Lung microvascular endothelial cell (primary cell): ENCODE measurements at regions not wholly inside any gene's neighbourhood (a gene's known extent, or its start where the extent isn't known, plus 50 kb on each side); places are given as distances from the start of the nearest gene placed in this dataset.

Experiments
- DNase-seq, 2 donors: peaks; one replicate each; pipeline versions ENCODE4 v3.0.0 to v3.0.0-alpha.2; 2010; ENCODE audit warnings: low read depth in 2 of 2

DNA sequence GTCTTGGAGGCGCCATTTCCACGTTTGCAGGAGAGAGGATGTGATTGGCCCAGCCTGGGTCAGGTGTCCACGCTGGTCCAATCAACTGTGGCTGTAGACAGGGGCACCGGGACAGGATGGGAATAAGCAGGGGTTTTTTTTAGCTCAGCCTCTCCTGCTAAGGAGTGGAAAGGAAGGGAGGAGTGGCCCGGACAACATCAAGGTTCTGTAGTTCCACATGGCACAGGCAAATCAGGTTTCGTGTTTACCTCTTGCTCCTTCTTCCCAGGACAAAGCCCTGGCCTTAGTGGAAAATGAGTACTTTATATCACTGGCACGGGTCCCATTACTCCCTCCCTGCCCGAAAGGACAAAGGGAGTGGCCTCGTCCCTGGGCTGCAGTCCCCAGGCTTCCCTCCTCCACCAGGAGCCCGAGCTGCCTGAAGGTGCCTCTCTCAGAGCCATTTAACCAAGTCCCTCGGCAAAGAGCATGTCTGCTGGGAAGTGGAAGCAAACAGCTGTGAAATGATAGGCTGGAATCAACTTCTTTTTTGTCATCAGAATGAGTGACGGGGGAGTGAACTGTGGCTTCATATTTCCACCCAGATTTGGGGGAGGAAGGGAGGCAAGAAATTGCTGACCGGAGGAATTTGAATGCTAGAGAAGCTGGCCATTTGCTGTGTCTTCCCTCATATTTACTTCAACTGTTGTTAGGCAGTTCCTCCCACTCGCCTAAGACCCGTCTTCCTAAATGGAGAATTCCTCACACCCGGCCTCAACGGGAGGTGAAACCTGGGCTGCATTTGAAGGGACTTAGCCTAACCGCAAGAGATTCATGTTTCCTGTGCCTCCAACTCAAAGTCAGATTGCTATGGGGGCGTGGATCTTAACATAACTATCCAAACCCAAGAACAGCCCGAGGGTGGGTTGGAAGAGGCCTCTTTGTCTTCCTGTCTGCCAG, 84.9 kb upstream of the SLC44A3 start:
- peak in 1 of 2 donors; percentile 81 for DNase-seq

DNA sequence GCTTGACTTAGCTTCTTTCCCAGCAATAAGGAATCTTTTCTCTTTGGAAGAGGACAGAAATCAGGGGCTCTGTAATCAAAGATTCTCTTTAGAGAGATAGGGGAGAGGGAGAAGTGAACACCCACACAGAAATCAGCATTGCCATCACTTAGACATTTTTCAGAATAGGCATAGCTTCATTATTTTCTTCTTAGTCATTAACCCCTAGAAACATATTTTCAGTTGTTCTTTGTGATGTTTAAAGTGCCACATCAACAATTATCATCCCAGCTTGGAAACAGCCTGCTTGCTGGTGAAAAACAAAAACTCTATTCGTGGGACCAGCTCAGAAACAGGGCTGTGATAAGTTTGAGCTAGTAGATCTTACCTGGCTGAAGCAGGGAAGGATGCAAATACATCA, 88.3 kb upstream of the SLC44A3 start:
- no peak for DNase-seq

DNA sequence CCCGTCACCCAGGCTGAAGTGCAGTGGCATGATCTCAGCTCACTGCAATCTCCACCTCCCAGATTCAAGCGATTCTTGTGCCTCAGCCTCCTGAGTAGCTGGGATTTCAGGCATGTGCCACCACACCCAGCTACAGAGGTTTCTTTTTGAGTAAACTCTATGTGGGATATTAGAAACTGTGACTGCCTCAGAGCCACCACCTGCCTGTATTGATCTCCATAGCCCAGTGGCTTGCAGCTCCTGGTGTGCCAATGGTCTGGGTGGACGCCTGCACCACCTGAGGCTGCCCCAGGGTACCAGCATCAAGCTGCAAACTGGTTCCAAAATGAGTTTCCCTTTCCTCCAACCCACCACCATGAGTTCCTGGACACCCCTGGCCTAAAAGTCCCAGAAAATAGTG, 89.7 kb upstream of the SLC44A3 start:
- DNase-seq, result no peak

DNA sequence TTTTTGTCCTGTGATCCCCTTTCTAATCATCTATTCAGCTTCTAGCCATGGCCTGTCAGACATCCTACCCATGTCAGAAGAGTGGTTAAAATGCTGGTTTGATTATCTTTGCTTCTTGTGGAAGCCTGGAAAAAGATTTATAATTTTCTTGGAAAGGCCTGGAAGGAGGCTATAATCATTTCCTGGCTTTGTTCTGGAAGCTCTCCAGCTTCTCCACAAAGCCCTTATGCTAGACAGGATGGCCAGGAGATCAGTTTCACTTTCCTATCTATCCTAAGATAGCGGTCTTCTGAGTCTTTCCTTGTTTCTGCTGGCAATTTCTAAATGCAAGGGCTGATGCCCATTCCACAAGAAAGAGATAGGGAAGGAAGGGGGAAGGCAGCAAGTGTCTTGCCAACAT, 90.9 kb upstream of the SLC44A3 start:
- peak in 1 of 2 donors; percentile 88 for DNase-seq

DNA sequence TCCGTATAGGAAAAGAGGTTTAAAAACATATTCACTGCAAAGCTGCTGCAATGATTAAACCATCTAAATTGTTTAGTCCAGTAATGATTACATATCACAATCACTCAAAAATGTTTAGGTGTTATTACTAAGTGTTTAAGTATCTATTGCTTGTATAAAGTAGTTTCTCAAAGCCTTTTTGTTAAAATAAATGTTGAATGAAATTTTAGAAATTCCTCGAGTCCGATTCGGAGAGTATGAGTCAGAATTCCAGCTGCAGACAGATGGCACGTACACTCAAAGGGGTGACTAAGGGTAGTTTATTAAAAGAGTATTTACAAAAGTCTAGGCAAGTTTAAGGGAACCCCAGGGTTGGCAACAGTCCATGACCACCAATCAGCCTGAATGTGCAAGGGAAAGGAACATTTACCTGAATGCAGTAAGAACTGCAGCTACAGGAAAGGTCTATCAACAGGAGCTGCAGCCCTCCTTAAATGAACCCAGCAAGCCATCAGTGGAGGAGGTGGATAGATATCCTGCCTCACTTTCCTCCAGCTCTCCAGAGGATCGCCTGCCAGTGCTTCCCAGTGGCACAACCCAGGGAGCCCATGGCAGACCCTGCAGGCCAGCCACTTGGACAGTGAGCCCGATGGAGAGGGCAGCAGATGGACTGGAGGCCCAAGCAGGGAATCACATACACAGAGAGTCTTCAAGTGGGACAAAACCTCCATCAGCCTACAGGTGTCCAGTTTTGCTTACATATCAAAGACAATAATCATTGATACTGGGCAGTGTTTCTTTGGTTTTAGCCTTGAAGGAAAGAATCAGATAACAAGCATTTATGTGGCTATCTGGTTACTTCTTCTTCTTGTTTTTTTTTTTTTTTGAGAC, 92.1 kb upstream of the SLC44A3 start:
- DNase-seq, result peak; percentile 37 to 80

DNA sequence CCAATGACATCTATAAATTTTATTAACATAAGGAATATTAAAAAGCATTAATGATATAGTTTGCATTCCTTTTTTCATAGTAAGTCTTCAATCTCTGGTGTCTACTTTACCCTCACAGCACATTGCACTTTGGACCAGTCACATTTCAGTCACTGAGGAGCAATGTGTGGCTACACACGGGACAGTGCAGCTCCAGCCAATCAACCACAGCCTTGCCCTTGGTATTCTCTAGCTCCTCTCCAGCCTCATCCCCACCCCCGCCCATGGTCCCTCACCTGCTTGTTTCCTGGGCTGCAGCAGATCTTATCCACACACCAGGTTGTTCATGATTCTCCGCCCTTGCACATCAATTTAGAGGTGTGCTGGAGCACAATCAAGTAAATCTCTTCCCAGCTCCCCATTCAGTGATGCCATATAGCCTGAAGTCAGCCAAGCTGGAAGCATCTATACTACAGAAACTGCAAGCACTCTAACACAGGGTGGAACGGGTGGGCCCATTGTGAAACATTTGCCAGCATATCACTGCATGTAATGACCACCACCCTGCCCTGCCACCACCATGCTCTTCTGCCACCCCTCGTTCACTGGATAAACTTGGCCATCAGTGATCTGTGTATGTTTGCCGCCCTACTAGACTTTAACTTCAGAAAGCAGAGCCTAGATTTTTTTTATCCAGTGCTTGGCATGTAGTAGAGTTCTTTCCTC, 93.0 kb upstream of the SLC44A3 start:
- no peak for DNase-seq

DNA sequence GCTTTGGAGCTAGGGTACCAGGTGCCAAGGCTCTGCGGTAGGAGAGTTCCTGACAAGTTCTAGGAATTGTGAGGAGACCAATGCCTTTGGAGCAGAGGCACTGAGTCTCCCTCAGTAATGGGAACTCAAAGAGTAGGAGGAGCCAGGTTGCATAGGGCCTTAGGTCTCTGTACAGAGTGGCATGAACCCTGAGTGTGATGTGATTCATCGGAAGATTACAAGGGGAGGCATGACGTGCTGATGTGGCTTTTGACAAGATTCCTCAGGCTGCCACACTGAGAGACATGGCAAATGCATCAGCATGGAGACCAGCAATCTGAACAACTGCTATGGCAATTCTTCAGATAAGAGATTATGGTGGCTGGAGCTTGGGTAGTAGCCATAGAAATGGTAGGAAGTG, 94.6 kb upstream of the SLC44A3 start:
- DNase-seq, result no peak

DNA sequence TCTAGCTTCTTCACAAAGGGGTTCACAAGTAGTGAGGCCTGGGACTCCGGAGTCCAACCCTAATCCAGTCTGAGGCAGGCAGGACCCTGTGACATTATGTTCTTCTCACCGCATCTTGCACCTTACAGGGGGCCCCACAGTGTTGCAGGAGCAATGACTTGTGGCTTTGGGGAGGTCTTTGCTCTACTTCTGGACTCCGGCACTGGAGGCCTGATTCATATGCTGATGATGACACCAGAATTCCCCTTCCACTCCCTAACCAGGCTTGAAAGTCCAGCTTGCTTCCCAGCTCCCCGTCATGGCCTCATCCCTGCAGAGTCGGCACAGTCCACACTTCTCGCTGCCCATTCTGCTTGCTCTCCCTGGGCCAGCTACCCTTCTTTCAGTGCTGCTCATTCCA, 96.3 kb upstream of the SLC44A3 start:
- DNase-seq, result no peak

DNA sequence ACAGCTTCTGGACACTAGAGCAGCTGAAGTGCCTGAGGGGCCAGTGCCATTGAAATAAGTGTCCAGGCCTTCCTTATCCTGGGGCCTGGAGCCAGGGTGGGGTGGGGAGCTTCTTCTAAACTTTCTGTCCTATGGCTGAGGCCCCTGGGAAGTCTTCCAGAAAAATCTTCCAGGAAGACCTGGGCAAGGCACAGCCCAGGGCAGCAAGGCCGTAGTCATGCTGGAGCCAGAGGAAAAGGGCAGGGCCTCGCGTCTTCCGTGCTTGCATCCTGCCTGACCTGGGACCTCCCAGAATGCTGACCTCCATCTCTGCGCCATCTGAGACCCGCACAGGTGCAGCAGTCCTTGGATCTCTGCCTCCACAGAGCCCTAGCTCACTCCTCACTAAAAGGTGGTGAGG, 96.7 kb upstream of the SLC44A3 start:
- DNase-seq, result no peak

DNA sequence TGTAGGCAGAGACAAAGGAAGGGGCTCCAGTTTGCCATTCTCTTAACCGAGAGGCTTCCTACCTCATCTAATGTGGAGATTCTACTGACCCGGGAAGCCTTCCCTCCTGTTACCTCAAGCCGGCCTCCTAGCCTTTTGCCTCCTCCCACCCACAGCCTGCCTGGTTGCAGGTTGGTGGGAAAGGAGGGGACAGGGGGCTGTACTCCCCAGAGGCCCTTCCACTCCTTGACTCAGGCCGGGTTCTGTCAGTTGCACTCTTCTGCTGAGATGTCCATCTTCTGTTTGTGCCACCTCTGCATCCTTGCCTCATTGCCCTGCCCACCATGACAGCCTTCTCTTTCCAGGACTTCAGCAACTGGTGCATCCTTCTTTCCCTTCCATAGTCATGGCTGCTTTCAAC, 98.0 kb upstream of the SLC44A3 start:
- DNase-seq, result no peak

DNA sequence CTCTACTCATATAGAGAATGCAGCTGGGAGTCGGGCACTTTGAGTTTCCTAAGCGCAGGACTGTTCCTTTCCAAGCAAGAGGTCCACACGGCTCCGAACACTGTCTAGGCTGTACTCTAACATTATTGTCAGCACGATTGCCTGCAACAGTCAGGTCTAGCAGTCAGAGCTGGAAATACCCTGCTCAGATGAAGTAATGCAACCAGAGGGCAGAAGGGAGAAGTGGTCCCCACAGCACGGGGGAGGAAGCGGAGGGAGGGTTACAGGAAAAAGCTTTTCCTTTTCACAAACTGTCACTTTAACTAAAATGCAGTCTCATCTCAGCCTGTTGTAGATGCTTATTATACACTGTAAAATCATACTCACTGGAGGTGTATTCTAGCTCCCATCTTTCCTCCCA, 98.9 kb upstream of the SLC44A3 start:
- peak in 1 of 2 donors; percentile 33 for DNase-seq

DNA sequence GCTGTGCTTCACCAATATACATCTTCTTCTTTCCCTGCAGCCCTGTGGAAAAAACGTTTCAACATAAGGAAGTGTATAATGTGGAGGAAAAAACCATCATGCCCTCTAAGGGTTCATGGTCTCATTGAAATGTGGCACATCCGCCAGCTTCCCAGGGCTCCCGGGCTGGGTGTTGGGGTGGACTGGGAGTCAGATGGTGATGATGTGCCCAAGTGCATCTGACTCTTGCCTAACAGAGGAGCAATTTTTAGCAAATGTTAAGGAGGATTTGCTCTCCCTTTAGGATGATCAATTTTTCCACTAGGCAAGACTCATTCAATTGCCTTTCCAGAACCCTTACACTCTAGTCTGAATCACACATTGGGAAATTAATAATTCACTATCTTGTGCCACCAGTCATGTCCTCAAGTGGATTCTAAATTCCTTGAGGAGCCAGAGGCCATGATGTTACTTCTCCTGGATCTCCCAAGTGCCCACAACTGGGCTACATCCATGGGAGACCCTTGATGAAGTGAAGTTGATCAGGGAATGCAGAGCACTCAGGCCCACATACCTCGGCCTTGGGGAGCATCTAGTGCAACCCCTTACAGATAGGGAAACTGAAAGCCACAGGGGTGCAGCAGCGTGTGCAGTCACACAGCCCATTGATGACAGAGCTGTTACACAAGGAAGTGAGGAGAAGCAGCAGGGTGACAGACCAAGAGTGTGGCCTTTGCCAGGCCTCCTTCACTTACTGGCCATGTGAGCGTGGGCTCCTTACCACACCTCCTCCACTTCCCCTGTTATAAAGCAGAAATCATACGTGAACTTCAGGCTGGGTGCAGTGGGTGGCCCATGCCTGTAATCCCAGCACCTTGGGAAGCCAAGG, 100.0 kb upstream of the SLC44A3 start:
- DNase-seq, result no peak

DNA sequence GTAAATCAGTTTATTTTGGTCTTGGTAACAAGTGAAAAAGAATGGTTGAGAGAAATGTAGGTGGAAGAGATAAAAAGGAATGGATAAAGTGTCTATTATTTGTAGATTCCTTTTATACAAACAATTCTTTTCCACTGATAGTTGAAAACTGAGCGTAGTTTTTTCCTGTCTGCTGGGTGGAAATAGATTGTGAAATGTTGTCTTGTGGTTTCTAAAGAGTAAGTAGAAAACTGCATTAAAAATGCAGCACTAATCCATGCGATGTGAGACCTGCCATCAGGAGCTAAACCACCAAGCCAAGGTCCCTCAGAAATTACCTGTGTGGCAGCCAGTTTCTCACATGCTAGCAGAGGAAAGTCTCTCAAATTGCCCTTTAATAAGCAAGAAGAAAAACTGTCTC, 103.2 kb upstream of the SLC44A3 start:
- DNase-seq, result no peak

DNA sequence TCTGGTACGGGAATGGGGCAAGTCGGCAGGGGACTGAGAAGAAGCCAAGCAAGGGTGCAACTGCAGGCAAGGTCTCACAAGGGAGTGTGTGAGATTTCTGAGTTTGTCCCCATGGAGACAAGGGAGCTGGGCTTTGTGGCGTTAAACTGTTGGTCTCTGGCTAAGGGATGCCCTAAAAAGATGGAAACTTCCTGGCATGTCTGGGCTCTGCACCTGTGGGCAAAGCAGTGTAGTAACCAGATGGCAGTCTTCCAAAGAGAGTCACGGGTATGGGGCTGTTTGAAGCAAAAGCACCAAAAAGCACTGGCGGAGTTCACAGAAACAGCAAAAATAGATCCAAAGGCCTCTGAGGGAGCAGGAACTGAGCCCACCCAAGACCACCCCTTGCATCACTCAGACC, 104.8 kb upstream of the SLC44A3 start:
- no peak for DNase-seq

DNA sequence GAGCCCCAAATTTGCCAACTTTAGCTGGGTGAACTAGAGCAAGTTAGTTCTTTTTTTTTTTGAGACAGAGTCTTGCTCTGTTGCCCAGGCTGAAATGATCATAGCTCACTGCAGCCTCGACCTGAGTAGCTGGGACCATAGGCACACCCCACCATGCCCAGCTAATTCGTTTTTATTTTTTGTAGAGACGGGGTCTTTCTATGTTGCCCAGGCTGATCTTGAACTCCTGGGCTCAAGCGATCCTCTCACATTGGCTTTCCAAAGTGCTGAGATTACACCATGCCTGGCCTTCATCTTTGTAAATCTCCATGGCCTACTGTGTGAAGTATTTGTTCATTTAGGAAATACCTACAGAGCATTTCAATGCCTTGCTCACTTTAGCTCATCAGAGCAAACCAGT, 105.6 kb upstream of the SLC44A3 start:
- no peak for DNase-seq

DNA sequence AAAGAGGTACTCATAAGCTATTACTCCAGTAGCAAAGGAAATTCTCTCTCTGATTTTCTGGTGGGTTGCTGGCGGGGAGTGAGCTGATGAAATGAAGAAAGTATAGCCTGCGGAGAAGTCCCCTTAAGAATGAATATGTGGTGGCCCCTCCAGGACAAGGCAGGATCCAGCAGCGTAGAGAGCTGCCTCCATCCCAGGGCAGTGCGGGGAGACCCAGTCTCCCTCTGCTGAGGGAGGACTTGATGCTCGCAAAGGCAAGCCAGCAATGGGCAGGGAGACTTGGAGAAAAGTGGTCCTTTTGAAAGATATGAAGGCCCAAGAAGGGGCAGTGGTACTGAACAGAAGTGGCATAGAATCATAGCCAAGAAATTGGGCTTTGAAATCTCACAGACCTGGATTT, 106.0 kb upstream of the SLC44A3 start:
- DNase-seq, result no peak

DNA sequence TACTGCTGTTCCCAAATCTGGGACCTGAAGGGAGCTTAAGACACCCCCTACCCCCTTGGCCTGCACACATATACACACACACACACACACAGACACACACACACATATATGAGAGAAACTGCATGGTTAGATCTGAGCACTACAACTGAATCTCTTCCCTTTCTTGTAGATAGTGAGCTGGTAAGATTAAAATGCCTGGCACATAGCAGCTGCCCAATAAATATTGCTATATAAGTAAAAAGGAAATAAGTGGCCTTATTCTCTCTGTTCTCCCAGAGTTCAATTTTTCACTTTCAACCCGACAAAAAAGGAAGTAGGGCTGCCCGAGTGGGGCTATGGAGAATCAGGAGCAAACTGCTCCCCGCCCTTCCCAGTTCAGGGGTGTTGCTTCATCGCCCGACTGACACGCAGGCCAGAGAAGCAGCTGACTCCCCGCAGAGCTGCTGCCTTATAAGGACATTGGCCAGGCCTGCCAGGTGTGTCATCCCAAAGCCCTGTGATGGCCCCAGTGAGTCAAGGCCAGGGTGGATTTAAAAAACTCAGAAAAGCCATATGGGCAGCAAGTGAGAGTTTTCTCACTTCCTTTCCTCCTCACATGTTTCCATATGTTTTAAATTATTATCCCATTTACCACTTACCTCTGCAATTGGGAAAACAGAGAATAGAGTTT, 106.5 kb upstream of the SLC44A3 start:
- peak; percentile 46 for DNase-seq

DNA sequence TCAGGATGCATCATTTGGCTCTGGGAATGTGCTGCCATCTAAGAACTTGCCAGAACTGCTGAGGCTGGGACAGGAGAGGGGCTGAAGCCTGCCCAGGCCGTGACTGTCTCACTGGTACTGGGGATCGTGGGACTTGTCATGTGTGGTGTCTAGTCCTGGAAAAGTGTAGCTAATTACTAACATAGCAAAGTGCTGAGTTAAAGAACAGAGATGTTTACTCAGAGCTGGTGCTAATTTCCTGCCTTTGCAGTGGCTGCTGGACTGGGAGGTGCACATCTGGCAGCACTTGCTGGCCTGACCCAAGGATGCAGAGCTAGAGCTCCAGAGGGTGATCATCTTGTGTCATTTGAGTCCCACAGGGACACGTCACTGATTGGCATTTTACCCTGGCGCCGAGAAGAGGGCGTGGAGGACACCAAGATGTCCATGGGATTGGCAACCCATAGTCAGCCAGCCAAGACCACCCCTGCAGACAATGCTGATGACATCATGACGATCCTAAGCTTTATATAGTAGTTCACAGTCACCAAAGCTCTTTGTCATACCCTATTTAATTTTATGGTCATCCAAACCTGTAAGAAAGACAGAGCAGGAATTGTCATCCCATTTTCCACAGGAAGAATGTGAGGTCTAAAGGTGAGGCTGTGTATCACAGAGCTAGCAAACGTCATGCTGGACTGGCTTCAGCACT, 110.1 kb upstream of the SLC44A3 start:
- DNase-seq, result peak; percentile 16 to 74

DNA sequence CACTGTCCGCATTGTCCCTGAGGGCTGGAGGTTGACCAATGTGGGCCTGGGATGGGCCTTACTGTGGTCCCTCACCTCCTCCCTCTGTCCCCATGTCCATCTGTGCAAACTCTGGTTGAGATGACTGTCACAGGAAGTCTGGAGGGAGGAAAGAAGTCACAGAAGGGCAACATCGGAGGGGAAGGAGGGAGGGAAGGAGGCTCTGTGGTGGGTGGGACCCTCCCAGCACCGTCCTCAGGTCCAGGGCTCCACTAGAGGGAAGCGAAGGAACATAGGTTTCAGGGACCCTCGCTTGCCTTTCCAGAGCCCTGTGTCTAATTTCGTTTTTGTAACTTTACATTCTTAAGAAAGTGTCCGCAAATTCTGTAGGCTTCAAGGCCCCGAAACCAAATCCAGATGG, 111.3 kb upstream of the SLC44A3 start:
- DNase-seq, result no peak

DNA sequence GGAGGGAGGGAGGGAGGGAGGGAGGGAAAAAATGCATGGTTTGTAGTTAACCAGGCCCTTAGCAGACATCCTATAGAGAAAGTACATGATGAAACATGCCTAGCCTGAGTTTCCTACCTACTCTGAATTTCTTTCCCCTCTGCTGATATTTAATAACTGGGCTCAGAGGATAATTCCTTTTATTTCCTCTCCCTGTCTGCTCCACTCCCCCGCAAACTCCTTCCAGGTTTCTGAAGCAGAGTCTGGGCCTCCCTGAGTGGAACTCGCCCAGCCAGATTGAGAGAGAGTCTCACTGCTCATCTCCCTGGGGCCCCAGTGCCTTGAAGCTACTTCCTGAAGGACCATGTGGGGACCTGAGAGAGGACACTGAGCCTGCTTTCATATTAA, 111.9 kb upstream of the SLC44A3 start:
- DNase-seq, result no peak
